A673 (cell line): ENCODE measurements at regions not wholly inside any gene's neighbourhood (a gene's known extent, or its start where the extent isn't known, plus 50 kb on each side); places are given as distances from the start of the nearest gene placed in this dataset.

ENCODE experiments used
- BruUV-seq: library from RNA; stranded (reverse); fragments of 400-500 nt; replicated peaks from 2 replicates; lab custom pipeline; 2021; lab: Mats Ljungman, UMichigan
- CTCF ChIA-PET: fragments of 300-600 bp; sonication (Branson Sonifier 250); formaldehyde crosslinking; loops from one replicate; lab custom pipeline; 2022; ENCODE audit warnings: antibody characterized with exemption; lab: Charles Lee
- POLR2A ChIA-PET: fragments of 300-600 bp; sonication (Branson Sonifier 250); formaldehyde crosslinking; loops from one replicate; lab custom pipeline; 2022; ENCODE audit warnings: antibody characterized with exemption; ENCODE audit not compliant: low non-redundant PET; lab: Charles Lee
- DNase-seq: peaks from one replicate; pipeline ENCODE4 v3.0.0-alpha.2; 2015; ENCODE audit warnings: low spot score
- H3K27ac ChIP-seq: fragments of 200-600 bp; sonication (generic); 2 replicates; pipeline ENCODE4 v1.5.1; 2016; ENCODE audit warnings: mixed run types, low read depth, mild to moderate bottlenecking, mixed read lengths, antibody characterized with exemption, low read length; ENCODE audit not compliant: poor library complexity, severe bottlenecking
- H3K27me3 ChIP-seq: fragments of 200-600 bp; sonication (generic); replicated peaks from 2 replicates; pipeline ENCODE4 v1.6.1; 2017; ENCODE audit warnings: mixed run types, low read depth, mild to moderate bottlenecking, mixed read lengths, antibody characterized with exemption, low read length; ENCODE audit not compliant: insufficient read depth, poor library complexity
- H3K36me3 ChIP-seq: fragments of 200-600 bp; sonication (generic); 2 replicates; pipeline ENCODE4 v1.6.1; 2016; ENCODE audit warnings: mixed run types, mild to moderate bottlenecking, mixed read lengths, antibody characterized with exemption, low read length; ENCODE audit not compliant: insufficient read depth, poor library complexity, severe bottlenecking
- H3K4me1 ChIP-seq: fragments of 200-600 bp; sonication (generic); 2 replicates; pipeline ENCODE4 v1.6.1; 2017; ENCODE audit warnings: mixed run types, mild to moderate bottlenecking, mixed read lengths, antibody characterized with exemption, low read length; ENCODE audit not compliant: insufficient read depth, poor library complexity, severe bottlenecking
- H3K4me3 ChIP-seq: fragments of 200-600 bp; sonication (generic); 2 replicates; pipeline ENCODE4 v1.5.1; 2016; ENCODE audit warnings: low read depth, mixed run types, mild to moderate bottlenecking, mixed read lengths, low read length; ENCODE audit not compliant: poor library complexity, severe bottlenecking
- H3K9me3 ChIP-seq: fragments of 200-600 bp; sonication (generic); 2 replicates; pipeline ENCODE4 v1.6.1; 2016; ENCODE audit warnings: mixed run types, low read depth, mild to moderate bottlenecking, mixed read lengths, antibody characterized with exemption, low read length; ENCODE audit not compliant: poor library complexity, severe bottlenecking
- EZH2 ChIP-seq: fragments of 200-600 bp; sonication (generic); IDR thresholded peaks from 2 replicates; pipeline ENCODE4 v1.6.1; 2017; ENCODE audit warnings: borderline replicate concordance, low read depth, mild to moderate bottlenecking, mixed read lengths, antibody characterized with exemption, low read length; ENCODE audit not compliant: poor library complexity, severe bottlenecking
- intact Hi-C: fragments of 100-400 bp; cut with micrococcal nuclease; formaldehyde crosslinking; loops from one replicate; pipeline ENCODE4 v1.10.0; 2022; ENCODE audit not compliant: unreplicated experiment
- TF ChIP-seq, protein P1 (sequence below): fragments of 300-800, 200-600 bp; sonication (generic); conservative IDR thresholded peaks from 2 replicates; pipeline ENCODE4 v1.5.1; 2017; ENCODE audit warnings: low read depth, mild to moderate bottlenecking, antibody characterized with exemption, low read length, moderate library complexity, mixed read lengths

DNA sequence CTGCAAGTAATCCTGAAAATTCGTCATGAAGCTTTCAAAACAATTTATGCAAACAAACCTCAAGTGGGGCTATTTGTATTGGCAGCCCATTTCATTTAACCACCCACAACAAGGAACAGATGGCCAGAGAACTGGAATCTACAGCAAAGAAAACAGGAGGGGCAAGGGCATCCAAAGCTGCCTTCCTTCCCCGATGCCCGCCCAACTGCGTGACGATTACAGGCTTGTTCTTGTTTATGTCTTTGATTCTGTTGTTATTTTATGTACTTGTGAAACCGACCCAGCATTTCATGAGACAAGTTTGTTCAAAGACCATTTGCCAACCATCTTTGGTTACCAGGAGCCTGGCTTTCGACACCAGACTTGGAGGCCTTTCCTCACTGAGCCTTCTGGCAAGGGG, 59.1 kb upstream of the IRX6 start:
- Histone ChIP-seq H3K27me3 (no peaks in the 10 kb centered on the region), H3K4me3 (no peak overlapping the region), H3K36me3 (no peaks in the 10 kb centered on the region), H3K4me1 (no peaks in the 10 kb centered on the region), H3K27ac (no peak overlapping the region), H3K9me3 (no peaks in the 10 kb centered on the region)
- TF ChIP-seq EZH2 = no peak
- TF ChIP-seq, protein P1, sequence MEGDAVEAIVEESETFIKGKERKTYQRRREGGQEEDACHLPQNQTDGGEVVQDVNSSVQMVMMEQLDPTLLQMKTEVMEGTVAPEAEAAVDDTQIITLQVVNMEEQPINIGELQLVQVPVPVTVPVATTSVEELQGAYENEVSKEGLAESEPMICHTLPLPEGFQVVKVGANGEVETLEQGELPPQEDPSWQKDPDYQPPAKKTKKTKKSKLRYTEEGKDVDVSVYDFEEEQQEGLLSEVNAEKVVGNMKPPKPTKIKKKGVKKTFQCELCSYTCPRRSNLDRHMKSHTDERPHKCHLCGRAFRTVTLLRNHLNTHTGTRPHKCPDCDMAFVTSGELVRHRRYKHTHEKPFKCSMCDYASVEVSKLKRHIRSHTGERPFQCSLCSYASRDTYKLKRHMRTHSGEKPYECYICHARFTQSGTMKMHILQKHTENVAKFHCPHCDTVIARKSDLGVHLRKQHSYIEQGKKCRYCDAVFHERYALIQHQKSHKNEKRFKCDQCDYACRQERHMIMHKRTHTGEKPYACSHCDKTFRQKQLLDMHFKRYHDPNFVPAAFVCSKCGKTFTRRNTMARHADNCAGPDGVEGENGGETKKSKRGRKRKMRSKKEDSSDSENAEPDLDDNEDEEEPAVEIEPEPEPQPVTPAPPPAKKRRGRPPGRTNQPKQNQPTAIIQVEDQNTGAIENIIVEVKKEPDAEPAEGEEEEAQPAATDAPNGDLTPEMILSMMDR = no peak
- intact Hi-C loops = no loop called here
- POLR2A ChIA-PET = no interaction called here
- CTCF ChIA-PET = no interaction called here
- no TSS peak for BruUV-seq
- no peak for DNase-seq

GRCh38 chr16:55265926-55266325, 58.1 kb upstream of the IRX6 start:
- BruUV-seq = no TSS peak
- no peaks in the 10 kb centered on the region for H3K36me3 ChIP-seq
- no peaks in the 10 kb centered on the region for H3K4me1 ChIP-seq
- TF ChIP-seq EZH2 = no peak
- TF ChIP-seq, protein P1 = no peak
- H3K27ac ChIP-seq = no peak overlapping the region
- no peaks in the 10 kb centered on the region for H3K27me3 ChIP-seq
- no peak overlapping the region for H3K4me3 ChIP-seq
- H3K9me3 ChIP-seq = no peaks in the 10 kb centered on the region
- no peak for DNase-seq
- POLR2A ChIA-PET = no interaction called here
- CTCF ChIA-PET = no interaction called here
- intact Hi-C loops = no loop called here

DNA sequence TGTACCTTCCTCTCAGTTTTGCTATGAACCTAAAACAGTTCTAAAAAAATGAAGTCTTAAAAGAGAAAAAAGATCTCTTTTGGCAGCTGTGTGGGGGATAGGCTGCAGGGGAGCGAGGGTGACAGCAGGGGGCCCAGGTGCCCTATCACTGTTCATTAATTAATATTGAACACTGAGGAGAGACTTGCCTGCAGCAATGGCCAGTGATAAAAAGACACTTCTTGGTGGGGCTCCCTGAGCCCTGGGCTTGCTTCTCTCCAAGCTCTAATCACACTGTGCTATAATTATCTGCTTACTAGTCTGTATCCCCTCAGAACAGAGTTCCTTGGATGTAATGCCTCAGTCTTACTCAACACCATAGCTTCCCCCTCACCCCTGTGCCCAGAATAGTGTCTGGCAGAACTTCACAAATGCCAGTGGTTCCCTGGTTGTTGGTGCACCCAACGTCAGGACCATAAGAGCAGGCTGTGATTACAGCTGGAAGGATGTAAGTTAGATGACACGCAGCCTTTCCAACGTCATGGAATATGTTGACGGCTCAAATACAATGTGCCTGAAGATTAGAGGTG, 52.0 kb upstream of the IRX6 start:
- DNase-seq = no peak
- BruUV-seq = no TSS peak
- no peak overlapping the region for H3K27ac ChIP-seq
- no peaks in the 10 kb centered on the region for H3K36me3 ChIP-seq
- no peaks in the 10 kb centered on the region for H3K27me3 ChIP-seq
- CTCF ChIA-PET = no interaction called here
- H3K9me3 ChIP-seq = no peaks in the 10 kb centered on the region
- no peak for TF ChIP-seq EZH2
- TF ChIP-seq, protein P1 = no peak
- POLR2A ChIA-PET = no interaction called here
- no peaks in the 10 kb centered on the region for H3K4me1 ChIP-seq
- H3K4me3 ChIP-seq = no peak overlapping the region
- intact Hi-C loops = no loop called here
